Cardiac muscle cell (in vitro differentiated cells and primary cell): ENCODE measurements at regions not wholly inside any gene's neighbourhood (a gene's known extent, or its start where the extent isn't known, plus 50 kb on each side); places are given as distances from the start of the nearest gene placed in this dataset.

Source experiments
- DNase-seq, 2 donors: peaks; one replicate each; pipeline versions ENCODE4 v3.0.0 to v3.0.0-alpha.2; 2010 to 2017; ENCODE audit warnings: low read depth in 1 of 2, low spot score in 1 of 2
- H3K27ac ChIP-seq: fragments of 200-600 bp; sonication (generic); 2 replicates; pipeline ENCODE4 v1.5.1; 2016
- H3K27me3 ChIP-seq: fragments of 200-600 bp; sonication (generic); 2 replicates; pipeline ENCODE4 v1.6.0; 2016; ENCODE audit warnings: control low read depth
- H3K36me3 ChIP-seq: fragments of 200-600 bp; sonication (generic); 2 replicates; pipeline ENCODE4 v1.5.1; 2016; ENCODE audit warnings: control low read depth
- H3K4me1 ChIP-seq: fragments of 200-600 bp; sonication (generic); 2 replicates; pipeline ENCODE4 v1.8.1; 2017; ENCODE audit warnings: low read depth, mild to moderate bottlenecking, mixed run types
- H3K4me3 ChIP-seq: fragments of 200-600 bp; sonication (generic); 2 replicates; pipeline ENCODE4 v1.5.1; 2016; ENCODE audit warnings: mild to moderate bottlenecking
- H3K9me3 ChIP-seq: fragments of 200-600 bp; sonication (generic); 2 replicates; pipeline ENCODE4 v1.5.1; 2017; ENCODE audit warnings: low read depth, mild to moderate bottlenecking, control low read depth
- TF ChIP-seq, protein P1 (sequence below): IDR thresholded peaks from 2 replicates; pipeline ENCODE4 v1.5.1; 2012; ENCODE audit warnings: low read depth, mild to moderate bottlenecking, low read length

DNA sequence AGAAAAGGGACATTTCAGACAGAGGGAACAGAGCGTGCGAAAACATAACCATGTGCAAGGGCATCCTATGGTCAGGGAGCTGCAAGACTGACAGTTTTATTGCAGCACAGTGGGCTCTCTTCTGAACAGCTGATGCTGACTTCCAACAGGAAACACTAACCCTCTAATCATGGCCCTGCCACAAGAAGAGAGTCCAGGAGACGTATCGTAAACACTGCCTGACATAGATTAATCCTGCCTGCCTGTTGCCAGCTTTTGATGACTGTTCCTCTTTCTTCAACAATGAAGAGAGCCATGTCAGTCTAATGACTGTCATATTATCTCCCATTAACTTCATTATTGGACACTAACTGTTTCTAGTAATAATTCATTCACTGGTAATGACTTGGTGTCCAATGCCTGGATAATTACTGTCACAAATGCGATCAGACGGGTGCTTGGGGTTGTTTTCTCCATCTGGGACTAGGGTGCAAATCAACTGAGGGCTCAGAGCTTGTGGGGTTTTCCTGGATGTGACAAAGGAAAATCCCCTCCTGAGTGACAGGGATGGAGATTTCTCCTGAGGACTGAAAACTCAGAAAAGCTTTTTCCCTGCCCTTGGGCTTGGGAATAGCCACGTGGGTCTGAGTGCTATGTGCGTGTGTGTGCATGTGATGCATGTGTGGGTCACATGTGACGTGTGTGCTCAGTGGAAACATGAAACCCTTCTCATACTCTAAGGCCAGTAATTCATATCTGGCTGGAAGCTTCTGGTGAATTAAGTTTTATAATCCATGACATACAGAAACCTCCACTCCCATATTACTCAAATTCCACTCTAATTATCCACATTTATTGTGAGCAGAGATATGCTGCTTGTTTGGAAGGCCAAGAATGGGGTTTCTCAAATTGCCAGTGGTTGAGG is 144.0 kb upstream of the PLXNA2 start:
- no peak overlapping the region for H3K4me3 ChIP-seq
- no peaks in the 10 kb centered on the region for H3K27me3 ChIP-seq
- TF ChIP-seq, protein P1, sequence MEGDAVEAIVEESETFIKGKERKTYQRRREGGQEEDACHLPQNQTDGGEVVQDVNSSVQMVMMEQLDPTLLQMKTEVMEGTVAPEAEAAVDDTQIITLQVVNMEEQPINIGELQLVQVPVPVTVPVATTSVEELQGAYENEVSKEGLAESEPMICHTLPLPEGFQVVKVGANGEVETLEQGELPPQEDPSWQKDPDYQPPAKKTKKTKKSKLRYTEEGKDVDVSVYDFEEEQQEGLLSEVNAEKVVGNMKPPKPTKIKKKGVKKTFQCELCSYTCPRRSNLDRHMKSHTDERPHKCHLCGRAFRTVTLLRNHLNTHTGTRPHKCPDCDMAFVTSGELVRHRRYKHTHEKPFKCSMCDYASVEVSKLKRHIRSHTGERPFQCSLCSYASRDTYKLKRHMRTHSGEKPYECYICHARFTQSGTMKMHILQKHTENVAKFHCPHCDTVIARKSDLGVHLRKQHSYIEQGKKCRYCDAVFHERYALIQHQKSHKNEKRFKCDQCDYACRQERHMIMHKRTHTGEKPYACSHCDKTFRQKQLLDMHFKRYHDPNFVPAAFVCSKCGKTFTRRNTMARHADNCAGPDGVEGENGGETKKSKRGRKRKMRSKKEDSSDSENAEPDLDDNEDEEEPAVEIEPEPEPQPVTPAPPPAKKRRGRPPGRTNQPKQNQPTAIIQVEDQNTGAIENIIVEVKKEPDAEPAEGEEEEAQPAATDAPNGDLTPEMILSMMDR = no peak
- no peak overlapping the region for H3K27ac ChIP-seq
- no peak for DNase-seq
- no peaks in the 10 kb centered on the region for H3K36me3 ChIP-seq
- no peaks in the 10 kb centered on the region for H3K4me1 ChIP-seq
- H3K9me3 ChIP-seq = no peaks in the 10 kb centered on the region

DNA sequence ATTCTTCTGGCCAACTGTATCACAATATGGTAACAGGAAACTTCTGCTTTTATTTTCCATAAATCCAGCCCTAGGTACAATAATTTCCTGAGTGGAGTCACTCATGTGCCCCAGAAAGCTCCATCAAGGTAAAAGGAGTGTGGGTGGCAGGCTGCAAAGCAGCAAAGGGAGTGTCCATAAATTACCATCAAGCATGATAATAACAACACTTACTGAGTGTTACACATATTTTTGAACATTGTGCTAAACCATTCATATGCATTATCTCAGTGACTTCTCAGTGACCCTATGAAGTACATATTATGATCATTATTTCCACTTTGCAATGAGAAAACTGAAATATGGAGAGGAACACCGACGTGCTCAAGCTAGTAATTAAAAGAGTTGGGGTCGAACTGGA is 149.2 kb upstream of the PLXNA2 start:
- Histone ChIP-seq H3K27me3 (no peaks in the 10 kb centered on the region), H3K4me3 (no peak overlapping the region), H3K4me1 (peaks cover 21% of the 10 kb centered on the region), H3K27ac (no peak overlapping the region), H3K9me3 (no peaks in the 10 kb centered on the region), H3K36me3 (no peaks in the 10 kb centered on the region)
- TF ChIP-seq, protein P1 = no peak
- DNase-seq = no peak

DNA sequence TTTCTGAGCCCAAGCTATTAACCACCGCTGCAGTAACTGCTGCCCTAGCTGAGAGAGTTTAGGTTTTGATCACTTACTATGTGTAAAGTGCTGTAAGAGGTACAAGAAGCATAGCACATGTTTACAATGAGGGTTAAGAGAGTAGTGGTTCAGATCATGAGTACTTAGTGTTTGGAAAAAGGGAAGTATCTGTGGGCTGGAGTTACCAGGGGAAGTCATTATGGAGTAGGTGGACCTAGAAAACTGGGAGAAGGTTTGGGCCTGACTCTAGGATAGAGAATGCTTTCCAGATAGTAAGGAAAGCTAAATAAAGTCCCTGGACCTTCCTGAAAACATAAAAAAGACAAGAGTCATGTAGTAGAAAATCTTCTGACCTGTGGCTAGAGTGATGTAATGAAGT is 149.6 kb upstream of the PLXNA2 start:
- no peak for DNase-seq
- TF ChIP-seq, protein P1 = no peak
- H3K4me1 ChIP-seq = peaks cover 21% of the 10 kb centered on the region
- no peaks in the 10 kb centered on the region for H3K9me3 ChIP-seq
- H3K27ac ChIP-seq = no peak overlapping the region
- no peaks in the 10 kb centered on the region for H3K27me3 ChIP-seq
- H3K36me3 ChIP-seq = no peaks in the 10 kb centered on the region
- no peak overlapping the region for H3K4me3 ChIP-seq

DNA sequence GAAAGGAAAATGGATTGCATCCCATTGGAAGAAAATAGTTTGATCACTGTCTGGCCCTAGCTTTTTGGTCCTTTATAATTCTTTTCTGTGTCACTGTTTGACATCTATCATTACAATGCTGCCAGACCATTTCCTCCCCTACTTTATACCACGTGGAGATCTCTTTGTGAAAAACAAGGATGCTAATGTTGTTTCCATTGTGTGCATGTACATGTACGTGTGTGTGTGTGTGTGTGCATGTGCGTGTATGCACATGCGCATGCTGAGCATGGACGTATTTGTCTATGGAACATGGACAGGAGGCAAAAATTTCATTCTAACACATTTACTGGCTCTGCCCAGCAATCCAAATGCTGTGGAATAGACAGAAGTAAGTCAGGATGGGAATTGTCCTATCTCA is 153.1 kb upstream of the PLXNA2 start:
- Histone ChIP-seq H3K4me1 (peaks cover 21% of the 10 kb centered on the region), H3K4me3 (no peak overlapping the region), H3K27ac (no peak overlapping the region), H3K27me3 (no peaks in the 10 kb centered on the region), H3K9me3 (no peaks in the 10 kb centered on the region), H3K36me3 (no peaks in the 10 kb centered on the region)
- TF ChIP-seq, protein P1 = no peak
- DNase-seq = no peak

DNA sequence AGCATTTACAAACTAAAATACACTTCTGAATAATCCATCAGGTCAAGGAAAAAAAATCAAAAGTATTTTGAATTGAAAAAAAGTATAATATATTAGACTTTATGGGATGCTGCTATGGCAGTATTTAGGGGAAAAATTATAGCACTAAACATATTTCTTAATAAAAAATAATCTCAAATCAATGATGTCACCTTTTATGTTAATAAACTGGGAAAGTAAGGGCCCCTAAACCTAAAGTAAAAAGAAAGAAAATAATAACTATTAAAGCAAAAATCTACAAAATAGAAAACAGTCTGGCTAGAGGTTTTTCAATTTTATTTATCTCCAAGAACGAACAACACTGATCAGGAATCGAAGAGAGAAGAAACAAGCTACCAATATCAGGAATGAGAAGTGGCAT is 160.8 kb upstream of the PLXNA2 start:
- Histone ChIP-seq H3K4me3 (no peak overlapping the region), H3K27ac (no peak overlapping the region), H3K27me3 (no peaks in the 10 kb centered on the region), H3K4me1 (no peaks in the 10 kb centered on the region), H3K36me3 (no peaks in the 10 kb centered on the region), H3K9me3 (no peaks in the 10 kb centered on the region)
- no peak for DNase-seq
- TF ChIP-seq, protein P1 = no peak
